Liver (tissue), 2 donors: ENCODE measurements at regions not wholly inside any gene's neighbourhood (a gene's known extent, or its start where the extent isn't known, plus 50 kb on each side); places are given as distances from the start of the nearest gene placed in this dataset.

Experiments used
- CTCF ChIP-seq: fragments of 150-350 bp; IDR thresholded peaks from 2 replicates; pipeline ENCODE4 v1.5.1; 2017; ENCODE audit warnings: improper control_type of control experiment, low read depth, low read length; ENCODE audit not compliant: missing input control
- FOXA2 ChIP-seq: IDR thresholded peaks from 2 replicates; pipeline ENCODE4 v1.6.1; 2016; ENCODE audit warnings: antibody characterized with exemption
- TF ChIP-seq, protein P1 (sequence below): IDR thresholded peaks from 2 replicates; pipeline ENCODE4 v1.6.1; 2016; ENCODE audit warnings: antibody characterized with exemption, mild to moderate bottlenecking
- donor health status: healthy.

DNA sequence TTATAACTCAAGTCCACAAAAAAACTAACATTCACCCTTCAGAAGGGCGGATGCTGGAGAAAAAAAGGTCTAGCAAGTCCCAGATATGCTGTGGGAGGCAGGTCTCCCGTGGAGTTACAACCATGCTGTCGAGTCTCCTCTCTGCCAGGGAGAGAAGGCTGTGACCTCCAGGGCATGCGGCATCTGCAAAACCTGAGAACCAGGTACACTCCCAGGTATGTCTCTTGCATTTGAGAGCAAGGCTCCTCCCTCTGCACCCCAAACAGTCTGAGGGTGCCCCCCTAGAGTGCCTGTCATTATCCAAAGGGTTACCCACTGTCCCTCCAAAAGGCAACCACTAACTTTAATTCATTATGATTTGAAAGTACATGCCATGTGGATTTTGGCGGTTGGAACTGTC lies 134.0 kb downstream of the IRX2 start:
- TF ChIP-seq CTCF (no peak), FOXA2 (no peak)
- TF ChIP-seq, protein P1, sequence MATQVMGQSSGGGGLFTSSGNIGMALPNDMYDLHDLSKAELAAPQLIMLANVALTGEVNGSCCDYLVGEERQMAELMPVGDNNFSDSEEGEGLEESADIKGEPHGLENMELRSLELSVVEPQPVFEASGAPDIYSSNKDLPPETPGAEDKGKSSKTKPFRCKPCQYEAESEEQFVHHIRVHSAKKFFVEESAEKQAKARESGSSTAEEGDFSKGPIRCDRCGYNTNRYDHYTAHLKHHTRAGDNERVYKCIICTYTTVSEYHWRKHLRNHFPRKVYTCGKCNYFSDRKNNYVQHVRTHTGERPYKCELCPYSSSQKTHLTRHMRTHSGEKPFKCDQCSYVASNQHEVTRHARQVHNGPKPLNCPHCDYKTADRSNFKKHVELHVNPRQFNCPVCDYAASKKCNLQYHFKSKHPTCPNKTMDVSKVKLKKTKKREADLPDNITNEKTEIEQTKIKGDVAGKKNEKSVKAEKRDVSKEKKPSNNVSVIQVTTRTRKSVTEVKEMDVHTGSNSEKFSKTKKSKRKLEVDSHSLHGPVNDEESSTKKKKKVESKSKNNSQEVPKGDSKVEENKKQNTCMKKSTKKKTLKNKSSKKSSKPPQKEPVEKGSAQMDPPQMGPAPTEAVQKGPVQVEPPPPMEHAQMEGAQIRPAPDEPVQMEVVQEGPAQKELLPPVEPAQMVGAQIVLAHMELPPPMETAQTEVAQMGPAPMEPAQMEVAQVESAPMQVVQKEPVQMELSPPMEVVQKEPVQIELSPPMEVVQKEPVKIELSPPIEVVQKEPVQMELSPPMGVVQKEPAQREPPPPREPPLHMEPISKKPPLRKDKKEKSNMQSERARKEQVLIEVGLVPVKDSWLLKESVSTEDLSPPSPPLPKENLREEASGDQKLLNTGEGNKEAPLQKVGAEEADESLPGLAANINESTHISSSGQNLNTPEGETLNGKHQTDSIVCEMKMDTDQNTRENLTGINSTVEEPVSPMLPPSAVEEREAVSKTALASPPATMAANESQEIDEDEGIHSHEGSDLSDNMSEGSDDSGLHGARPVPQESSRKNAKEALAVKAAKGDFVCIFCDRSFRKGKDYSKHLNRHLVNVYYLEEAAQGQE: no peak
